ENCODE measurements at regions not wholly inside any gene's neighbourhood (a gene's known extent, or its start where the extent isn't known, plus 50 kb on each side); places are given as distances from the start of the nearest gene placed in this dataset.
"Not testable (repeated sequence)": the region's sequence is repeated elsewhere in the genome, so short reads cannot be mapped to it uniquely, and the experiment has no call there.

DNA sequence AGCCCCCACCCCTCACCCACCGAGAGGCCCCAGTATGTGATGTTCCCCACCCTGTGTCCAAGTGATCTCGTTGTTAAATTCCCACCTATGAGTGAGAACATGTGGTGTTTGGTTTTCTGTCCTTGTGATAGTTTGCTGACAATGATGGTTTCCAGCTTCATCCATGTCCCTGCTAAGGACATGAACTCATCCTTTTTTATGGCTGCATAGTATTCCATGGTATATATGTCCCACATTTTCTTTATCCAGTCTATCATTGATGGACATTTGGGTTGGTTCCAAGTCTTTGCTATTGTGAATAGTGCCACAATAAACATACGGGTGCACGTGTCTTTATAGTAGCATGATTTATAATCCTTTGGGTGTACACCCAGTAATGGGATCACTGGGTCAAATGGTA, 79.2 kb downstream of the PXDC1 start:
- H3K4me1 ChIP-seq (ENCODE audit: control insufficient read depth in 3 of 3, insufficient read depth in 3 of 3, low read length in 3 of 3); H3K27me3 ChIP-seq (ENCODE audit: control insufficient read depth in 3 of 3, insufficient read depth in 3 of 3, low read length in 3 of 3); H3K27ac ChIP-seq (ENCODE audit: low read depth, low read length); H3K36me3 ChIP-seq (ENCODE audit: control insufficient read depth in 3 of 3, insufficient read depth in 3 of 3, low read length in 3 of 3); H3K9me3 ChIP-seq (ENCODE audit: control insufficient read depth in 3 of 3, low read length in 3 of 3); H3K4me3 ChIP-seq (ENCODE audit: low read length in 3 of 3); H3K9ac ChIP-seq (ENCODE audit: low read depth in 1 of 3, low read length in 3 of 3): not testable (repeated sequence)

DNA sequence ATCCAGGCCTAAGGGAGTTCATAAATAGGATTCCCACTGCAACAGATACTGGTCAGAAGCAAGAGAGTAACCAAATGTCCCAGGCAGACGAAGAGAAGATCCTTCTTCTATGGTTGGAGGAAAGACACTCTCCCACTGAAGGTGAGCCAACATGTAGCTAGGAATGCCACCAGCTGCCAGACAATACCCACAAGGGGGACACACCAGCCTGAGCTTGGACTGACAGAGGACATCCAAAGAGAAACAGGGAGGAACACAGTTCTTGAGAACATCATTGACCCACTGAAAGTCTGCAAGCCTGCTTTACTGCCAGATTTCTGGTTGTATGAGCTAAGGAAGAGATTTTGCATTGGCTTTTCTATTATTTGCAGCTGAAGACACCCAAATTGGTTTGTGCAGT, 80.1 kb downstream of the PXDC1 start:
- Histone ChIP-seq H3K27ac (ENCODE audit: low read depth, low read length) (no peak overlapping the region), H3K9ac (ENCODE audit: low read depth in 1 of 3, low read length in 3 of 3) (no peak overlapping the region), H3K4me3 (ENCODE audit: low read length in 3 of 3) (no peak overlapping the region), H3K9me3 (ENCODE audit: control insufficient read depth in 3 of 3, low read length in 3 of 3) (no peaks in the 10 kb centered on the region), H3K36me3 (ENCODE audit: control insufficient read depth in 3 of 3, insufficient read depth in 3 of 3, low read length in 3 of 3) (no peaks in the 10 kb centered on the region), H3K4me1 (ENCODE audit: control insufficient read depth in 3 of 3, insufficient read depth in 3 of 3, low read length in 3 of 3) (no peaks in the 10 kb centered on the region), H3K27me3 (ENCODE audit: control insufficient read depth in 3 of 3, insufficient read depth in 3 of 3, low read length in 3 of 3) (no peaks in the 10 kb centered on the region)

DNA sequence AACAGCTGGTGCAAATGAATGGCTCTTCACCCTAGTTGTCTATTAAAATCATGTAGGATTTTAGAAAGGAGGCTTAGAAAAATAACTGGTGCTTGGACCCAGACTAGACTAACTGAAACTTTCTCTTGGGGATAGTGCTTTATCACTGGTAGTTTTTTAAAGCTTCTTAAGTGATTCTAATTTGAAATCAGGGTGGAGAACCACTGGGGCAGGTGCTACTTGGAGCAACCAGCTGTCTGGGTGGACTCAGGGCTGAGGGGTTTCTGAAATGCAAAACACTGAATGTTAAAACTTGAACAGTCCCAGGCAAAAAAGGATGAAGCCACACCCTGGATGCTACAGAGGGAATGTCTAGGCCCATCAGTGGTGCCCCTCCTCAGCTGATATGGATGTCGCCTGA, 81.2 kb downstream of the PXDC1 start:
- Histone ChIP-seq H3K27ac (ENCODE audit: low read depth, low read length) (no peak overlapping the region), H3K36me3 (ENCODE audit: control insufficient read depth in 3 of 3, insufficient read depth in 3 of 3, low read length in 3 of 3) (no peaks in the 10 kb centered on the region), H3K9me3 (ENCODE audit: control insufficient read depth in 3 of 3, low read length in 3 of 3) (no peaks in the 10 kb centered on the region), H3K9ac (ENCODE audit: low read depth in 1 of 3, low read length in 3 of 3) (no peak overlapping the region), H3K4me1 (ENCODE audit: control insufficient read depth in 3 of 3, insufficient read depth in 3 of 3, low read length in 3 of 3) (no peaks in the 10 kb centered on the region), H3K27me3 (ENCODE audit: control insufficient read depth in 3 of 3, insufficient read depth in 3 of 3, low read length in 3 of 3) (no peaks in the 10 kb centered on the region), H3K4me3 (ENCODE audit: low read length in 3 of 3) (no peak overlapping the region)

GRCh38 chr6:3669916-3670315, 81.6 kb downstream of the PXDC1 start:
- Histone ChIP-seq H3K36me3 (ENCODE audit: control insufficient read depth in 3 of 3, insufficient read depth in 3 of 3, low read length in 3 of 3) (no peaks in the 10 kb centered on the region), H3K27me3 (ENCODE audit: control insufficient read depth in 3 of 3, insufficient read depth in 3 of 3, low read length in 3 of 3) (no peaks in the 10 kb centered on the region), H3K4me1 (ENCODE audit: control insufficient read depth in 3 of 3, insufficient read depth in 3 of 3, low read length in 3 of 3) (no peaks in the 10 kb centered on the region), H3K9me3 (ENCODE audit: control insufficient read depth in 3 of 3, low read length in 3 of 3) (no peaks in the 10 kb centered on the region), H3K9ac (ENCODE audit: low read depth in 1 of 3, low read length in 3 of 3) (no peak overlapping the region), H3K4me3 (ENCODE audit: low read length in 3 of 3) (no peak overlapping the region), H3K27ac (ENCODE audit: low read depth, low read length) (no peak overlapping the region)

GRCh38 chr6:3665608-3666007, 85.9 kb downstream of the PXDC1 start:
- no peaks in the 10 kb centered on the region for H3K36me3 ChIP-seq (ENCODE audit: control insufficient read depth in 3 of 3, insufficient read depth in 3 of 3, low read length in 3 of 3)
- no peaks in the 10 kb centered on the region for H3K4me1 ChIP-seq (ENCODE audit: control insufficient read depth in 3 of 3, insufficient read depth in 3 of 3, low read length in 3 of 3)
- no peaks in the 10 kb centered on the region for H3K9me3 ChIP-seq (ENCODE audit: control insufficient read depth in 3 of 3, low read length in 3 of 3)
- no peaks in the 10 kb centered on the region for H3K27me3 ChIP-seq (ENCODE audit: control insufficient read depth in 3 of 3, insufficient read depth in 3 of 3, low read length in 3 of 3)
- no peak overlapping the region for H3K27ac ChIP-seq (ENCODE audit: low read depth, low read length)
- no peak overlapping the region for H3K4me3 ChIP-seq (ENCODE audit: low read length in 3 of 3)
- H3K9ac ChIP-seq (ENCODE audit: low read depth in 1 of 3, low read length in 3 of 3) = no peak overlapping the region

DNA sequence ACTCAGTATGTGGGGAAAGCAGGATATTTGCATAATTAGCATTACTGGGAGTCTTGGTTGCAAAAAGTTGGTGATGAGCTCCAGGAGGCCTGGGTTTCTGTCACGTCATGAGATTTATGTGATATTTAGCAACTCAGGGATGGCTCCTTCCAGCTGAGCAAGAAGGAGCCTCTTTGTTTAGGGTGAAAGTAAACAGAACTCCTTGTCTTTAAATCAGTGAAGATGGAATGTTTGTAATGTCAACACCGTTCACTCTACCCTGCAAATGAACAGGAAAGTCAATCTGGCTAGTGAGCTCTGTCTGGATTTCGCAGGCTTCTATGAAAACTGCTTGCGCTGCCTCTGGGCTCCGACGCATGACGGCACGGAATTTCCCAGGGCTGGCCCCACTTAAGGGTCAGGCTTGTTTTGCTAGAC, 86.9 kb downstream of the PXDC1 start:
- H3K27ac ChIP-seq (ENCODE audit: low read depth, low read length) = no peak overlapping the region
- H3K9ac ChIP-seq (ENCODE audit: low read depth in 1 of 3, low read length in 3 of 3) = no peak overlapping the region
- H3K4me1 ChIP-seq (ENCODE audit: control insufficient read depth in 3 of 3, insufficient read depth in 3 of 3, low read length in 3 of 3) = no peaks in the 10 kb centered on the region
- no peaks in the 10 kb centered on the region for H3K9me3 ChIP-seq (ENCODE audit: control insufficient read depth in 3 of 3, low read length in 3 of 3)
- H3K27me3 ChIP-seq (ENCODE audit: control insufficient read depth in 3 of 3, insufficient read depth in 3 of 3, low read length in 3 of 3) = peaks cover 0 to 4% (median 0%) of the 10 kb centered on the region in 3 donors
- H3K4me3 ChIP-seq (ENCODE audit: low read length in 3 of 3) = no peak overlapping the region
- H3K36me3 ChIP-seq (ENCODE audit: control insufficient read depth in 3 of 3, insufficient read depth in 3 of 3, low read length in 3 of 3) = no peaks in the 10 kb centered on the region

DNA sequence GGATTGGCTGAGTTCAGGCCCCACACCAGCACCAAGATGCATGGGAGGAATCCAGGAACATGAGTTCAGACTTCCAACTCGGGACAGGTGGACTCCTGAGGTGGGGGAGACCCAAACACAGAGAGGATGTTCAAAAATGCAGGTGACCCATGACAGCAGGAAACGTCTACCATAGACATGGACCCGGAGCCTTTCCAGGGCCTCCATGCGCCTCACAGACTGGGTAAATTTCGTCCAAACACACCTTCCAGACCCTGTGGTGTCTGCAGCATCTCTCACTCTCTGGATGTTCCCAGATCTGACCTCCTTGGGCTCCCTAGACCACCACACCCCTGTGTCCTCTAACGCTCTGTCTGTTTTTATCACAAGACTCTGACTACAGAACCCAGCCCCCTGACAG, 87.7 kb downstream of the PXDC1 start:
- H3K36me3 ChIP-seq (ENCODE audit: control insufficient read depth in 3 of 3, insufficient read depth in 3 of 3, low read length in 3 of 3) = no peaks in the 10 kb centered on the region
- no peaks in the 10 kb centered on the region for H3K9me3 ChIP-seq (ENCODE audit: control insufficient read depth in 3 of 3, low read length in 3 of 3)
- H3K4me1 ChIP-seq (ENCODE audit: control insufficient read depth in 3 of 3, insufficient read depth in 3 of 3, low read length in 3 of 3) = no peaks in the 10 kb centered on the region
- no peak overlapping the region for H3K9ac ChIP-seq (ENCODE audit: low read depth in 1 of 3, low read length in 3 of 3)
- peaks cover 0 to 4% (median 4%) of the 10 kb centered on the region in 3 donors for H3K27me3 ChIP-seq (ENCODE audit: control insufficient read depth in 3 of 3, insufficient read depth in 3 of 3, low read length in 3 of 3)
- H3K27ac ChIP-seq (ENCODE audit: low read depth, low read length) = no peak overlapping the region
- H3K4me3 ChIP-seq (ENCODE audit: low read length in 3 of 3) = no peak overlapping the region

- Histone ChIP-seq H3K9ac (ENCODE audit: low read depth in 1 of 3, low read length in 3 of 3) (no peak overlapping the region), H3K27ac (ENCODE audit: low read depth, low read length) (no peak overlapping the region), H3K4me1 (ENCODE audit: control insufficient read depth in 3 of 3, insufficient read depth in 3 of 3, low read length in 3 of 3) (no peaks in the 10 kb centered on the region), H3K9me3 (ENCODE audit: control insufficient read depth in 3 of 3, low read length in 3 of 3) (no peaks in the 10 kb centered on the region), H3K27me3 (ENCODE audit: control insufficient read depth in 3 of 3, insufficient read depth in 3 of 3, low read length in 3 of 3) (peaks cover 0 to 4% (median 4%) of the 10 kb centered on the region in 3 donors), H3K36me3 (ENCODE audit: control insufficient read depth in 3 of 3, insufficient read depth in 3 of 3, low read length in 3 of 3) (no peaks in the 10 kb centered on the region), H3K4me3 (ENCODE audit: low read length in 3 of 3) (no peak overlapping the region)
Observed at GRCh38 chr6:3663081-3663480, 88.4 kb downstream of the PXDC1 start.

GRCh38 chr6:3661390-3661789, 90.1 kb downstream of the PXDC1 start:
- no peaks in the 10 kb centered on the region for H3K36me3 ChIP-seq (ENCODE audit: control insufficient read depth in 3 of 3, insufficient read depth in 3 of 3, low read length in 3 of 3)
- no peak overlapping the region for H3K9ac ChIP-seq (ENCODE audit: low read depth in 1 of 3, low read length in 3 of 3)
- H3K9me3 ChIP-seq (ENCODE audit: control insufficient read depth in 3 of 3, low read length in 3 of 3) = no peaks in the 10 kb centered on the region
- H3K4me3 ChIP-seq (ENCODE audit: low read length in 3 of 3) = no peak overlapping the region
- no peak overlapping the region for H3K27ac ChIP-seq (ENCODE audit: low read depth, low read length)
- H3K4me1 ChIP-seq (ENCODE audit: control insufficient read depth in 3 of 3, insufficient read depth in 3 of 3, low read length in 3 of 3) = no peaks in the 10 kb centered on the region
- H3K27me3 ChIP-seq (ENCODE audit: control insufficient read depth in 3 of 3, insufficient read depth in 3 of 3, low read length in 3 of 3) = peaks cover 0 to 4% (median 4%) of the 10 kb centered on the region in 3 donors

- no peaks in the 10 kb centered on the region for H3K9me3 ChIP-seq (ENCODE audit: control insufficient read depth in 3 of 3, low read length in 3 of 3)
- H3K27me3 ChIP-seq (ENCODE audit: control insufficient read depth in 3 of 3, insufficient read depth in 3 of 3, low read length in 3 of 3) = peaks cover 0 to 4% (median 4%) of the 10 kb centered on the region in 3 donors
- no peak overlapping the region for H3K9ac ChIP-seq (ENCODE audit: low read depth in 1 of 3, low read length in 3 of 3)
- no peaks in the 10 kb centered on the region for H3K4me1 ChIP-seq (ENCODE audit: control insufficient read depth in 3 of 3, insufficient read depth in 3 of 3, low read length in 3 of 3)
- no peak overlapping the region for H3K27ac ChIP-seq (ENCODE audit: low read depth, low read length)
- H3K4me3 ChIP-seq (ENCODE audit: low read length in 3 of 3) = no peak overlapping the region
- no peaks in the 10 kb centered on the region for H3K36me3 ChIP-seq (ENCODE audit: control insufficient read depth in 3 of 3, insufficient read depth in 3 of 3, low read length in 3 of 3)
Observed at GRCh38 chr6:3660473-3660872, 91.0 kb downstream of the PXDC1 start.

- H3K36me3 ChIP-seq (ENCODE audit: control insufficient read depth in 3 of 3, insufficient read depth in 3 of 3, low read length in 3 of 3) = no peaks in the 10 kb centered on the region
- no peak overlapping the region for H3K27ac ChIP-seq (ENCODE audit: low read depth, low read length)
Observed at GRCh38 chr6:3659748-3660147, 91.8 kb downstream of the PXDC1 start.

More at GRCh38 chr6:3659748-3660147, 91.8 kb downstream of the PXDC1 start:
- Histone ChIP-seq H3K9me3 (ENCODE audit: control insufficient read depth in 3 of 3, low read length in 3 of 3) (no peaks in the 10 kb centered on the region), H3K4me1 (ENCODE audit: control insufficient read depth in 3 of 3, insufficient read depth in 3 of 3, low read length in 3 of 3) (no peaks in the 10 kb centered on the region), H3K9ac (ENCODE audit: low read depth in 1 of 3, low read length in 3 of 3) (no peak overlapping the region), H3K27me3 (ENCODE audit: control insufficient read depth in 3 of 3, insufficient read depth in 3 of 3, low read length in 3 of 3) (peaks cover 0 to 4% (median 4%) of the 10 kb centered on the region in 3 donors), H3K4me3 (ENCODE audit: low read length in 3 of 3) (no peak overlapping the region)

Measured in skeletal muscle tissue (tissue), 3 donors.